DMS53 (cell line): ENCODE measurements at regions not wholly inside any gene's neighbourhood (a gene's known extent, or its start where the extent isn't known, plus 50 kb on each side); places are given as distances from the start of the nearest gene placed in this dataset.

Experiments used
- DNase-seq: peaks from one replicate; lab custom pipeline; 2025; lab: John Stamatoyannopoulos, UW

DNA sequence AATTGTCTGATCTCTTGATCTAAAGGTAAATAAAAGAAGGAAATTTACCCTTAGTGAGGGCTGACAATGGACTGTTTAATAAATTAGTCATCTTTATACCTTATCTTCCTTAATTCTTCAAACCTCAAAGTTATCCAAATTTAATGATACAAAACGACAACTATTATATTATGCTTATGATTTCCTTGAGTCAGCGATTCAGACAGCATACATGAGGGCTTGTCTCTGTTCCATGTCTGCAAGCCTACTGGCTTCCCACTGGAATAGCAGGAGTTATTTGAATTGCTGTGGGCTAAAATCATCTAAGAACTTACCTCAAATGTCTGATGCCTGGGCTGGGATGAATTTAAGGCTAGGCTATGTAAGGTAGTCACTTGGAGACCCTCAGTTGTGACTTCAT lies 197.2 kb upstream of the MDGA2 start:
- no peak for DNase-seq

- no peak for DNase-seq
Observed at GRCh38 chr14:47863441-47863840, 188.0 kb upstream of the MDGA2 start.

- no peak for DNase-seq
Observed at GRCh38 chr14:47857646-47858045, 182.2 kb upstream of the MDGA2 start.

- DNase-seq, result no peak
Observed at GRCh38 chr14:47852278-47852677, 176.9 kb upstream of the MDGA2 start.

- no peak for DNase-seq
Observed at GRCh38 chr14:47846008-47846407, 170.6 kb upstream of the MDGA2 start.

DNA sequence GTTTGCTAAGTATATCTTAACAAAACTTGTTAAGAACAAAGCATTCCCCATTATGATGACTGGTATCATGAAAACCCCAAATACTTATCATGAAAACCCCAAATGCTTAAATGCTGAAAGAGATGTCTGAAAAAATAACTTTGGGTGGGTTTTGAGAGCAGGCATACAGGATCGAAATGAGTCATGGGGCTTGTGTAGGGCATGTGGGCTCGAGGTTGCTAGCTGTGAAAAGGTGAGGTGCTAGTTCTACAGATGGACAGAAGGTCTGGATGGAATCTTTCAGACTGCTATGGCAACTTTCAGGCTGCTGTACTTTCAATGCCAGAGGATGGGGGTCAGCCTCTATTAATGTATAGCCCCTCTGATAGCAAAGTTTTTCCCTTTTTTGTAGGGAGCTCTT lies 167.8 kb upstream of the MDGA2 start:
- DNase-seq, result no peak

DNA sequence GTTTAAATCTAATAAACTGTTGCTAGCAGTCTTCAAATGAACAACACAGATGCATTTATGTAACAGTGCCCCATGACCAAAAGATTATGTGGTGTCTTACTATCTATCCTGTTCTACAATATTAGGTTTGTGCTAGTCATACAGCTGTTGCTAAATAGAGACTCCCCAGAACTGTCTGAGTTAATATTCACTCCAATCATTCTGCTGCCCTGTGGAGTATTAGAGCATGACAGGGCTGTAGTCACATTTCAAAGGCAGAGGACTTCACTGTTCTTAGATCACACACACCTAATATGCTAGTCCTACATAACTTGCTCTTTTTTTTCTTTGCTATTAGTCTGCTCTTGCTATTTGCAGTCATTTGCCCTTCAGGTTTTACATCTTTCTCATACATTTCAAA lies 157.6 kb upstream of the MDGA2 start:
- no peak for DNase-seq

DNA sequence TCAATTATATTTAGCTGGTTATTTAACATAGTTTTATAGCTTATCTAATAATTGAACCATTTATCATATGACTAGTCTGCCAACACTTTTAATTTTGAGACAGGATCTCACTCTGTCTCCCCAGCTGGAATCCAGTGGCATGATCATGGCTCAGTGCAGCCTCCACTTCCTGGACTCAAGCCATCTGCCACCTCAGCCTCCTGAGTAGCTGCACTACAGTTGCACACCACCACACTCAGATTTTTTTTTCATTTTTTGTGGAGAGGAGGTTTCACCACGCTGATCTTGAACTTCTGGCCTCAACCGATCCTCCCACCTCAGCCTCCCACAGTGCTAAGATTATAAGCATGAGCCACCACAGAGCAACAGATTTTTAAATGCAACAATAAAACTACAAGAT lies 151.4 kb upstream of the MDGA2 start:
- DNase-seq, result peak; percentile 30

- peak; percentile 5 for DNase-seq
Observed at GRCh38 chr14:47822326-47822725, 146.9 kb upstream of the MDGA2 start.

GRCh38 chr14:47821135-47821534 lies 145.7 kb upstream of the MDGA2 start:
- DNase-seq, result peak; percentile 2

GRCh38 chr14:47790477-47790876 lies 115.1 kb upstream of the MDGA2 start:
- DNase-seq, result no peak

DNA sequence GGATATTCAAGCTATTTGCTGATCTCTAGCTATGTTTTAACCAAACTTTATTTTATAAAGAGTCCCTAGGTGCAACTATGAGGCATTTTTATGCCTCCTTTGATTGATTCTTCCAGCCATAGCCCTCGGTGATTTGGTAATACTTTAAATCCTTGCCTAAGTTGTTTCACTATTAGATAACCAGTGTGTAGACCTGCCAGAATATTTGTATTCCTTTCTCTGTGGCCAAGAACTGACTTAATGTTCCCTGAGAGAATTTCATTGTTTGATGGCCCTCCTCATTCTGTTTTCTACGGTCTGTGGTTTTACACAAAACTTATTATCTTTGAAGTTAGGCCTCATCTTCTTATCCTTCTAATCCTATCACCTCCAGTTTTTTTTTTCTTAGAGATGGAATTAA lies 109.7 kb upstream of the MDGA2 start:
- no peak for DNase-seq

- no peak for DNase-seq
Observed at GRCh38 chr14:47778631-47779030, 103.2 kb upstream of the MDGA2 start.

GRCh38 chr14:47772652-47773051 lies 97.2 kb upstream of the MDGA2 start:
- DNase-seq, result no peak

DNA sequence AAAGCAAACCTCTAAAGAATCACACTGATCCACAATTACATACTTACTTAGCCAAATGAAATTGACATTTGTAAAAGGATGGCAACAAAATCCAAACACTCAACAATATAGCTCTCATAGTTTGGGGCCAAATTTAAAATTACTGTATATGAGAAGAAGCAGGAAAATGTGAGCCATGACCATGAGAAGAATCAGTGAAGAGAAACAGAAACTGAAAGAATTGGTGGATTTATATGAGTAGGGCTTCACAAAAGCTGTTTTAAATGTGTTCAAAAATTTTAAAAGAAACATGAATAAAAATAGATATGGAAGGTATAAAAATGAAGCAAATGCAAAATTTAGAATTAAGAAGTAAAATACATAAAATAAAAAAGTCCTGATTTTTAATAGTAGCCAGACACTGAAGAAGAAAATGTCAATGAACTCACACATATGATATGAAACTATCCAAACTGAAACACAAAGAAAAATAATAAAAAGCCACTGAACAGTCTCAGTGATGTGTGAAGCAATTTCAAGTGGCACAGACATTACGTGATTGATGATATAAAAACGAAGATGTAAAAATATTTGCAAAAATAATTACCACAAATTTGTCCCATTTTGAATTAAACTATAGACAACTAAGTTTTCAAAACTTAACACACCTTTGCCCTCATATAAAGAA lies 87.9 kb upstream of the MDGA2 start:
- no peak for DNase-seq

GRCh38 chr14:47746986-47747385 lies 71.6 kb upstream of the MDGA2 start:
- no peak for DNase-seq

DNA sequence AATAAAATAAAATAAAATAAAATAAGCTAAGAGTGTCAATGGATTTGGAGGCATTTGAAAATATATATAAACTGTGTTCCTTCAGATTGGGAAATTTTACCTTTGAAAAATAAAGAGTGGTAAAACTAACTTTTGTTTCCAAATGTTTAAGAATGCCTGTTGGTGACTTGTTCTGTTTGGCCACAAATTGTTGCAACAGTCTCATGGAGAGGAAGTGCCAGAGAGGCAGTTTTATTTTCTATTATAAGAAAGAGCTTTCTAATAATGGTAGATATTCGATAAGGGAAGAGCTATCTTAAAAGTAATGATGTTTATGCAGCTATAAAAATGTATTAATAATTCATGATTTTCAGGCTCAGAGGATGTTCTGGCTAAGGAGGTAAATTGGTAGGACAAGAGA lies 68.8 kb upstream of the MDGA2 start:
- no peak for DNase-seq

GRCh38 chr14:47739541-47739940 lies 64.1 kb upstream of the MDGA2 start:
- DNase-seq, result no peak

GRCh38 chr14:47730296-47730695 lies 54.9 kb upstream of the MDGA2 start:
- no peak for DNase-seq
